Natural killer cell (primary cell): ENCODE measurements at regions not wholly inside any gene's neighbourhood (a gene's known extent, or its start where the extent isn't known, plus 50 kb on each side); places are given as distances from the start of the nearest gene placed in this dataset.

Experiments
- ATAC-seq, 3 donors: fragments of 150-1000 bp in 2 of 3; fragments of 200-7000 bp in 1 of 3; cut with Tn5 transposase; 1 replicate in 1 of 3; 2 replicates in 2 of 3; pipeline ENCODE4 v1.10.0; 2021; ENCODE audit warnings: mild to moderate bottlenecking in 2 of 3, moderate library complexity in 2 of 3
- DNase-seq, 2 donors: peaks; one replicate each; pipeline versions ENCODE4 v3.0.0 to v3.0.0-alpha.2; 2013 to 2021; ENCODE audit warnings: mixed read lengths in 1 of 2
- H3K27ac ChIP-seq: one replicate; pipeline ENCODE4 v1.5.1; 2013; ENCODE audit warnings: mild to moderate bottlenecking, low read length
- H3K27me3 ChIP-seq: one replicate; pipeline ENCODE4 v1.6.1; 2013; ENCODE audit warnings: low read length; ENCODE audit not compliant: control insufficient read depth, insufficient read depth
- H3K36me3 ChIP-seq: one replicate; pipeline ENCODE4 v1.6.1; 2013; ENCODE audit warnings: low read length; ENCODE audit not compliant: control insufficient read depth, insufficient read depth
- H3K4me1 ChIP-seq: one replicate; pipeline ENCODE4 v1.6.1; 2013; ENCODE audit warnings: low read length; ENCODE audit not compliant: control insufficient read depth, insufficient read depth
- H3K4me3 ChIP-seq: one replicate; pipeline ENCODE4 v1.5.1; 2013; ENCODE audit warnings: low read length
- H3K9me3 ChIP-seq: one replicate; pipeline ENCODE4 v1.6.1; 2013; ENCODE audit warnings: low read length; ENCODE audit not compliant: control insufficient read depth, insufficient read depth
- H3K27ac Mint-ChIP-seq, 2 donors: one replicate each; pipeline ENCODE4 v1.8.0; 2022; ENCODE audit warnings: mild to moderate bottlenecking in 2 of 2, mixed read lengths in 2 of 2, moderate library complexity in 1 of 2
- H3K27me3 Mint-ChIP-seq, 2 donors: one replicate each; pipeline ENCODE4 v1.8.0; 2022; ENCODE audit warnings: low read depth in 2 of 2, mixed read lengths in 2 of 2
- H3K36me3 Mint-ChIP-seq: one replicate; pipeline ENCODE4 v1.8.0; 2022; ENCODE audit warnings: mixed read lengths
- H3K4me1 Mint-ChIP-seq, 2 donors: one replicate each; pipeline ENCODE4 v1.8.0; 2022; ENCODE audit warnings: mixed read lengths in 2 of 2
- H3K4me3 Mint-ChIP-seq: one replicate; pipeline ENCODE4 v1.8.0; 2022; ENCODE audit warnings: mild to moderate bottlenecking, moderate library complexity, mixed read lengths
- H3K9me3 Mint-ChIP-seq, 2 donors: one replicate each; pipeline ENCODE4 v1.8.0; 2022; ENCODE audit warnings: mixed read lengths in 2 of 2
- WGBS: methylation state at CpG from one replicate; pipeline ENCODE4 v1.1.7; 2013; ENCODE audit warnings: missing lambda C conversion rate; ENCODE audit not compliant: insufficient coverage; 5-methylcytosine and 5-hydroxymethylcytosine counted together
- intact Hi-C: fragments of 100-400 bp; cut with micrococcal nuclease; formaldehyde crosslinking; loops from one replicate; pipeline ENCODE4 v1.14.2; 2022
- TF ChIP-seq, protein P1 (sequence below): fragments of 200-600 bp; IDR thresholded peaks from one replicate; pipeline ENCODE4 v1.8.0; 2022; ENCODE audit warnings: antibody characterized with exemption

DNA sequence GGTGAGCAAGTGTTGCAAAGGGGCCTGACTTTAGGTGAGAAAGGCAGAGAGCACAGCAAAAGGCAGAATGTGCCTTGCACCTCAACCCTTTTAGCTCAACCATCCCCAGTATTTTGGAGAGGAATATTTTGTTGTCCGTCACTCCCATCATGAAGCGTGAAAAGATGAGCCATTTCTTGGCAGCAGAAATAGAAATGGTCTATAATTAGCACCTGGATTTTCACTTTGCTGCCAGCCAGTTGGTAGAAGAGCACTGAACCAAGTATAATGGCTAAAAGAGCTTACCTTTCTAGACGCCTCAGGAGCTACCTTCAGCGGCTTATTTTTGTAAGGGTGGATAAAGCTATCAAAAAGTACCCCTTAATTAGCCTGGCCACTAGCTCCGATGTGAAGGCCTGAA lies 406.7 kb downstream of the OCA2 start:
- Histone ChIP-seq H3K27ac (no peak overlapping the region), H3K4me3 (no peak overlapping the region), H3K27me3 (no peaks in the 10 kb centered on the region), H3K9me3 (peaks cover 3% of the 10 kb centered on the region), H3K4me1 (no peaks in the 10 kb centered on the region), H3K36me3 (no peaks in the 10 kb centered on the region)
- TF ChIP-seq, protein P1, sequence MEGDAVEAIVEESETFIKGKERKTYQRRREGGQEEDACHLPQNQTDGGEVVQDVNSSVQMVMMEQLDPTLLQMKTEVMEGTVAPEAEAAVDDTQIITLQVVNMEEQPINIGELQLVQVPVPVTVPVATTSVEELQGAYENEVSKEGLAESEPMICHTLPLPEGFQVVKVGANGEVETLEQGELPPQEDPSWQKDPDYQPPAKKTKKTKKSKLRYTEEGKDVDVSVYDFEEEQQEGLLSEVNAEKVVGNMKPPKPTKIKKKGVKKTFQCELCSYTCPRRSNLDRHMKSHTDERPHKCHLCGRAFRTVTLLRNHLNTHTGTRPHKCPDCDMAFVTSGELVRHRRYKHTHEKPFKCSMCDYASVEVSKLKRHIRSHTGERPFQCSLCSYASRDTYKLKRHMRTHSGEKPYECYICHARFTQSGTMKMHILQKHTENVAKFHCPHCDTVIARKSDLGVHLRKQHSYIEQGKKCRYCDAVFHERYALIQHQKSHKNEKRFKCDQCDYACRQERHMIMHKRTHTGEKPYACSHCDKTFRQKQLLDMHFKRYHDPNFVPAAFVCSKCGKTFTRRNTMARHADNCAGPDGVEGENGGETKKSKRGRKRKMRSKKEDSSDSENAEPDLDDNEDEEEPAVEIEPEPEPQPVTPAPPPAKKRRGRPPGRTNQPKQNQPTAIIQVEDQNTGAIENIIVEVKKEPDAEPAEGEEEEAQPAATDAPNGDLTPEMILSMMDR, result no peak
- Mint-ChIP-seq H3K4me3 (no peak overlapping the region), H3K27me3 (no peaks in the 10 kb centered on the region), H3K4me1 (no peaks in the 10 kb centered on the region), H3K9me3 (peaks cover 6 to 10% of the 10 kb centered on the region in 2 donors), H3K27ac (no peak overlapping the region), H3K36me3 (no peaks in the 10 kb centered on the region)
- WGBS, result 94% methylated on average over 5 of the region's 5 CpGs
- intact Hi-C loops, result no loop called here
- DNase-seq (no peak), ATAC-seq (no peak)

DNA sequence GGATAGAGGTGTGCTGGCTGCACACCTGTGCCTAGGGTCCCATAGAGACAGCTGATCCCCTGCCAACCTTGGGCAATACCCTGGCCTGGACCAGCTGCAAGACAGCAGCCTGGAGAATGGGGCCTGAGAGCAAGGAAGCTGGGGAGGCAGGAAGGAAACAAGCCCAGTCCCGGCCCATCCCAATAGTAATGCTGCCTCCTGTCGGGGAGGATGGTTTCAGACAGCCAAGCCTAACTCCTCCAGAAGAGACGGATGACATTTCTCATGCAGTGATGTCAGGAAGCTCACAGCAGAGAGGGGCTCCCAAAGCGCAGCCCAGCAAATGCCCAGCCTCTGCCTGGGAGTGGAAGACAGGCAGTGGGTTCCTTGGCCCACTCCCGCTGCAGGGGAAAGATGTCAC lies 408.8 kb downstream of the OCA2 start:
- Histone ChIP-seq H3K27ac (no peak overlapping the region), H3K9me3 (peaks cover 3% of the 10 kb centered on the region), H3K27me3 (no peaks in the 10 kb centered on the region), H3K36me3 (no peaks in the 10 kb centered on the region), H3K4me1 (no peaks in the 10 kb centered on the region), H3K4me3 (no peak overlapping the region)
- peaks cover 6 to 10% of the 10 kb centered on the region in 2 donors for H3K9me3 Mint-ChIP-seq
- intact Hi-C loops, result no loop called here
- DNase-seq, result no peak
- no peak overlapping the region for H3K27ac Mint-ChIP-seq
- ATAC-seq, result no peak
- H3K36me3 Mint-ChIP-seq, result no peaks in the 10 kb centered on the region
- no peaks in the 10 kb centered on the region for H3K4me1 Mint-ChIP-seq
- H3K4me3 Mint-ChIP-seq, result no peak overlapping the region
- H3K27me3 Mint-ChIP-seq, result no peaks in the 10 kb centered on the region
- WGBS, result 80% methylated on average over 5 of the region's 5 CpGs
- TF ChIP-seq, protein P1, result no peak

DNA sequence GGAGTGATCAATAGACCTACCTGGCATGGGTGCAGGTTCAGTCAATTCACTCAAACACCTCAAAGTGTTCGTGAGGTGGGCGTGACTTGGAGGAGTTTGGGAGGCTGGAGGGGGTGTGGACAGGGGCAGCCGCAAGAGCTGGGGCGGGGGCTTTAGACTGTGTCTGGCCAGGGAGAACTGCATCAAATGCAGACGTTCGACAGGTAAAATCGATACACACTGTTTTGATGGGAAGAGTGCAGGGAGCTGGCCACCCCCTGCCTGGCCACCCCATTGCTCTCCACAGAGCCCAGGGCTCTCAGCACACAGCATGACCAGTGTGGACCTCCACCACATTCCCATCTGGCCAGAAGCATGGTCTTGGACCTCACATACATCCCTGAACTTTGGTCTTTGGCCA lies 412.1 kb downstream of the OCA2 start:
- DNase-seq (no peak), ATAC-seq (no peak)
- H3K36me3 Mint-ChIP-seq, result no peaks in the 10 kb centered on the region
- WGBS, result 94% methylated on average over 7 of the region's 7 CpGs
- no peaks in the 10 kb centered on the region for H3K4me1 Mint-ChIP-seq
- intact Hi-C loops, result no loop called here
- no peak overlapping the region for H3K27ac Mint-ChIP-seq
- H3K9me3 Mint-ChIP-seq, result peaks cover 6 to 8% of the 10 kb centered on the region in 2 donors
- no peaks in the 10 kb centered on the region for H3K27me3 Mint-ChIP-seq
- no peak overlapping the region for H3K4me3 Mint-ChIP-seq
- no peaks in the 10 kb centered on the region for H3K4me1 ChIP-seq
- no peaks in the 10 kb centered on the region for H3K27me3 ChIP-seq
- H3K27ac ChIP-seq, result no peak overlapping the region
- no peaks in the 10 kb centered on the region for H3K36me3 ChIP-seq
- peaks cover 3% of the 10 kb centered on the region for H3K9me3 ChIP-seq
- no peak overlapping the region for H3K4me3 ChIP-seq
- TF ChIP-seq, protein P1, result no peak

DNA sequence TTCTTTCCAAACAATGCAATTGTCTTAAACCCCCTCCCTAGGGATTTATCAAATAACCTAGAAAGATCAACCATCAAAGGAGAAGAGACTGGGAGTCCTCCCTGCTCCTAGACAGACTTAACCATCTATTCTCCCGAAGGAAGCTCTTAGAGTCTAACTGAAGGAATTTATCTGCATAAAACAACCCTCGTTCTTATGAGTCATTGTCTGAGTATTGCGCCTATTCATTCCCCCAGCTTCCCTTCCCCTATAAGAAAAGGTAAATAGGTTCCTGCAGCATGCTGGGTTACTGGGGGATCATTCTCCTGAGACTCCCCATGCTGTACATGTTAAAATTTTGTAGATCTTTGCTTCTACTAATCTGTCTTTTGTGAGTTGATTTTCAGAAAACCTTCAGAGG lies 412.7 kb downstream of the OCA2 start:
- intact Hi-C loops, result no loop called here
- H3K4me3 Mint-ChIP-seq, result no peak overlapping the region
- Histone ChIP-seq H3K27me3 (no peaks in the 10 kb centered on the region), H3K4me1 (no peaks in the 10 kb centered on the region), H3K9me3 (peaks cover 3% of the 10 kb centered on the region), H3K4me3 (no peak overlapping the region), H3K27ac (no peak overlapping the region), H3K36me3 (no peaks in the 10 kb centered on the region)
- no peak for ATAC-seq
- 81% methylated on average over 3 of the region's 3 CpGs for WGBS
- H3K27me3 Mint-ChIP-seq, result no peaks in the 10 kb centered on the region
- no peak for DNase-seq
- TF ChIP-seq, protein P1, result no peak
- H3K36me3 Mint-ChIP-seq, result no peaks in the 10 kb centered on the region
- no peak overlapping the region for H3K27ac Mint-ChIP-seq
- H3K9me3 Mint-ChIP-seq, result peaks cover 6 to 8% of the 10 kb centered on the region in 2 donors
- no peaks in the 10 kb centered on the region for H3K4me1 Mint-ChIP-seq
